ENCODE measurements at regions not wholly inside any gene's neighbourhood (a gene's known extent, or its start where the extent isn't known, plus 50 kb on each side); places are given as distances from the start of the nearest gene placed in this dataset.

DNA sequence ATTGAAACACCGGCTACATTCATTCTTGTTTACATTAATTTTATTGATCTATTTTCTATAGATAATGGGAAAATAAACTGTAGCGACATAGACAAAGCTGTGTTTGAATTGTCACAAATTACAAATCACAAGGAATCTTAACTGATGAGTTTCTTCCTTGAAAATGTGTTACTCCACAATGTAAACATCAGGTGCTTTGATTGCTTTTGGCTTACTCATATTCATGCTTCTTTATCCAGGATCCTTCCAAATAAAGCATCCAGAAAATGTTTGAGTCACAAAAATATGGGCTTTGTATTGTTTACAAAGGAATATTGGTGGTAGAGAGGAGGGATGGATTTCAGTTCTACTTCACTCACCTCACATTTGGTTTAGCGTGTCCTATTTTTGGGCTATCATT lies 64.0 kb downstream of the BMP2 start:
- DNase-seq: no peak

DNA sequence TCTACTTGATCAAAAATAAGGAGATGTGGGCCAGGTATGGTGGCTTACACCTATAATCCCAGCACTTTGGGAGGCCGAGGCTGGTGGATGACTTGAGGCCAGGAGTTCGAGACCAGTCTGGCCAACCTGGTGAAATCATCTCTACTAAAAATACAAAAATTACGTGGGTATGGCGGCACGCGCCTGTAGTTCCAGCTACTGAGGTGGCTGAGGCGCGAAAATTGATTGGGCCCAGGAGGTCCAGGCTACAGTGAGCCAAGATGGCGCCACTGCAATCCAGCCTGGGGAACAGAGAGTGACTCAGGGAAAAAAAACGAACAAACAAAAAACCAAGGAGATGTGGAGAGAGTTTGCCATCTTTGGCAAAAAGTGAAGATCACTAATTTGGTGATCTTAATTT lies 65.3 kb downstream of the BMP2 start:
- no peak for DNase-seq

DNA sequence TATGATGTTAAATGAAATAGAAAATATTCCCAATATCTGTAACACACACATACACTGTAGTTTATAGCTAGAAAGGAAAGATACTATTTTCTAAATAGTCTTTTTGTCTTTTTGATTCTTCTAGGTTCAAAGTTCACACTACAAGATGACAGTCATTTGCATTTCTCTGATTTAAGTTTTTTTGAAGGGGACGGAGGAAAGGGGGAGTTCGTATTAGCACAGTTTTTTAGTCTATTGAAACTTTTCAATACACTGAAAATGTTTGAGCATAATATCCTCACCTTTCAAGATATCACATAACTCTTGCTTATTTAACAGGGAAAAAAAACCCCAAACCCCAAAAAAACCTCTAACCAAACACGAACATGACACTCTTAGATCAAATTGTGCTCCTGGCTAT lies 68.1 kb downstream of the BMP2 start:
- DNase-seq: no peak

DNA sequence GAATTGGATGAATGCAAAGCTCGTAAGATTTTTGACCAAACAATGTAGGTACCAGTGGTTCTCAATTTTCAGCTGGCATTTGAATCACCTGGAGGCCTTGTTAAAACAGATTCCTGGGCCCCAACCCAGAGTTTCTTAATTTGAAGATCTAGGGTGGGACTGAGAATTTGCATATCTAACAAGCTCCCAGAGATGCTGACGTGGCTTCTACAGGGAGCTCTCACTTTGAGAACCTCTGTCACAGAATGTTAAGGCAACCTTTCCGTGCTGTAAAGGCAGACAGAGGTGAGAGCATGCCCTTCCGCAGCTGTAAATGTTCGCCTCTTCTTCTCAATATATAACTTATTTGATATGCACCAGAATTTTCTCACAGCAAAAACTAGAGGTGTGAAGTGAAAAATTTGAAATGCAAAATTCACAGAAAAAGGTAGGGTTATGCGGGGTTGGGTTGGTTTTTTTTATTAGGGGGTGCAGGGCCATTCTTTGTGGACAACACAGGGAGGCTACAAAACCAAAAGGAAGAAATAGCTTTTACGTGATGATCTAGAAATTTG lies 69.4 kb downstream of the BMP2 start:
- no peak for DNase-seq

DNA sequence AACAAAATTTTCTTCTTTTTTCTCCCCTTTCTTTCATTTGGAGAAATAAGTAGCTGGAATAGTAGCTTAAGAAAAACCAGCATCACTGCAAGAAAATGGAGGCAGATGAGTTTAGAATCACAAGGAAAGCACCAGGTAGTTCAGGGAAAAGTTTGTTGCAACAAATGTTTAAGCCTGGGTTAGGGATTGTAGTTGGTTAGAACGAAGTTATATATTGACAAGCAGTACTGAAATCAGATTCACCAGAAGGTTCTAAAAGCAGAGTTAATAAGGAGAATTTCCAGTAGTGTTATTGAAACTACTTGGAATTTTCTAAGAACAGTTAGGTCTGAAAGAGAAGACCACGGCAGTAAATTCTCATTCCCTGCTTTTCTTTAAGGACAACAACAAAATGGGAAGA lies 70.2 kb downstream of the BMP2 start:
- no peak for DNase-seq

DNA sequence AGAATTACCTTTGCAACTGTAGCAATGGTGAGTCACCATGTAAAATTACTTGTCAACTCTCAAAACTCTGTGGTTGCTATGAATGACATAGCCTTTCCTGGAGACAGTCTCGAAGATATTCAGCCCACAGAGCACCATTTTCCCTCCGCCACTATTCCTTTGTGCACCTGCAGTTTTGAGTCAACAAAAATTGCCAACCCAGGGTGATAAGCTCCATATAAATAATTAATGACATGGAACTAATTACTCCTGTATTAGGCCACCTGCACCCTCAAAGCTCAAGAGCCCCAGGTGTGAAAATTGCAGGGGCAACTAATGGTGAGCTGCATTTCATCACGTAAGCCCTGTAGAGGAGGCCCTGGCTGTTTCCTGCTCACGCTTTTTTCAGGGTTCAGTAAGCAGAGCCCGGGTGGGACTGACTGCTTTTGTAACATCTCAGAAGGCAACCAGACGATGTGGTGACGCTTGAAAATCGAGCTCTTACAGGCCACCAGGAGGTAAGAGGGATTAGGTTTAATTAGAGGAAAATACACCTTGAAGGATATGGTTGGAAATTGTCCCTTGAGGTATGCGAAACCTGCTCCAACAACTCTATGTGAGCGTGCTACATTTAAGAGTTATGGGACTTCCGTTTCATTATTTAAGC lies 70.8 kb downstream of the BMP2 start:
- DNase-seq: no peak

DNA sequence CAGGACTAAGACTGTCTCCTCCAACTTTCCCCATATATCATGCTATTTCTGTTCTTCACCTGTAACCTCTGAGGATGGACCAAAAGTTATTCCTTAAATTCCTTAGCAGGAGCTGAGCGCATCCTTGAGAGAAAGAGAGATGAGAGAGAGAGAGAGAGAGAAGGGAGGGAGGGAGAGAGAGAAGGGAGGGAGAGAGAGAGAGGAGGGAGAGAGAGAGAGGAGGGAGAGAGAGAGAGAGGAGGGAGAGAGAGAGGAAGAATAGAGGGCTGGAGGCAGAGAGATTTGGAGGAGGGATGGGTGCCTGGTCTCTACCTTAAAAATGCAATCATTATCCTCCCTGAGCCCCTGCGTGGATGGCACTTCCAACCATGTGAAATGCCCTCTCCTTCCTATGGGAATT lies 73.6 kb downstream of the BMP2 start:
- DNase-seq: no peak

DNA sequence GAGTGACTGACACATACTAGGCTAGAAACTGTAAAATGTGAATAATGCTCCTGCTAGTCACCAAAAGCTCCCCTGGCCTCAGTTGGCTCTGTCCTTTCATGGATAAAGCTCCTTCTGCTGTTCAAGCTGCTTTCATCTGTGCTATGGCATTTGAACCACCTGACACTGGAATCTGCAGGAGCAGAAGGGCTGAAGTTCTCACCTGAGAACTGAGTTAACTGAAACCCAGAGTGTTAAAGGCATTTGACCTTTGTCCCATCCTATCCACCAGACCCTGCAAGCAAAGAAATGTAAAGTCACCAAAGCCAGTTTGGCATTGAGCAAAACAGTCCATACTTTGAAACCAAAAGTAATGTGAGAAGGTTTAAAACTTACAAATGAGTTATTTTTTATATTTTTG lies 77.7 kb downstream of the BMP2 start:
- DNase-seq: no peak

DNA sequence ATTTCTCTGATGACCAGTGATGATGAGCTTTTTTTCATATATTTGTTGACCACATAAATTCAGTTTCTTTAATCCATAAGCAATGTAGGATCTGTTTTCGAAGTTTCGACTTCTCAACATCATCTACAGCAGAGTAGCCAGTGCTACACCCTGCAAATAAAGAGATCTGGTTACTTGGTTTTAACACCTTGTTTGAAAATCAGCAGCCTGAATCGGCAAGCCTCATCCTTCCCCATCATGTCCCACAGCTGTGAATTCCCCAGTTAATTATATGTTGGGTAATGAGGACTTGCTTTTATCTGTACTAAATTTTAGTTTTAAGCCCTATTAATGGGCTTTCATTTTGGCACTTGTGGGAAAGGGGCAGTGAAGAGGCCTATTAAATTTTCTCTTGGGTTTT lies 80.6 kb downstream of the BMP2 start:
- DNase-seq: no peak

DNA sequence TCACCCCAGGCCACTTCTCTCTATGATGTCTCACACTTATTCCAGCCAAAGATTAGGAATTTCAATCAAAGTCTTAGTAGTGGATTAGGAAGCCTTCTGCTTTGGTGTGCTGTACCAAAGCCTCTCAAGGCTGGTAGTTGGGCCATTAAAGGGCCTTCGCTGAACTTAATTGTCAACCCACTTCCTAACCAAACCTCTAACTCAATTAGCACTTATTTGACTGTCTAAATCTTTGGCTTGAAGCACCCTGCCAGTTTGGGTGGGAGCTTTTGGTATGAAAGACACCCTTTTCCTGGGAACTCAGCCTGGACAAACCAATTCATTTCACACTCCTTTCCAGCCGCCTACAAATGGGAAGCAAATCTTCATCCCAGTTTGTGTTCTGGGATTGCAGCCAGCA lies 81.5 kb downstream of the BMP2 start:
- DNase-seq: no peak

DNA sequence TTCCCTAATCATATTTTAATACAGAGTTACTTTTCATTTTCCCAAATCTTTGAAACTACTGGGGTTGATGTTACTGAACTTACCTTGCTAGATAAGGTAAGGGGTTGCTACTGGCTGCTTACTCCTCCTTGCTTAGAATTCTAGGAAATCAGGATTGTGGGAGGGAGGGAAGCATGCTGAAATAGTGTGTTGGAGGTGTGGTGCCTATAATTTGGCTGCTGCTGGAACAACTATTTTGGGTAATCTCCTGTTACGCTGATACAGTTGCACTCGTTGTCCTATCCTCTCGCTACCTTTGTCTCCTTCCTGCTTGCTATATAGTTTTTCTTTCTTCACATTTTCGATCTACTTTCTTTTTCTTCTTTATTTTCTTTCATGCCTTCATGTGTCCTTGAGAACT lies 83.7 kb downstream of the BMP2 start:
- DNase-seq: no peak

DNA sequence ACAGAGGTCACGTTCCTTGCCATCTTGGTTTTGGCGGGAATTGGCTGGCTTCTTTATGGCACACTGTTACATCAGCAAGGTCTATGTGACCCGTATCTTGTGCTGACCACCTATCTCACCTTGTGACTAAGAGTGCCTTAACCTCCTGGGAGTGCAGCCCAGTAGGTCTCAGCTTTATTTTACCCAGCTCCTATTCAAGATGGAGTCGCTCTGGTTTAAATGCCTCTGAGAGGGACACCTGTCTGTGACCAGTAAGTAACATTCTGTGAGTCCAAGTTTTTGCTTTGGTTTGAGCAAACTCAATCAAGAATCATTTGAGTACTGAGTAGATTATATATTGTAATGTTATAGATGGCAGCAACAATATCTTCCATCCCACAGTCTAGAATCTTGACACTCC lies 85.0 kb downstream of the BMP2 start:
- DNase-seq: no peak

DNA sequence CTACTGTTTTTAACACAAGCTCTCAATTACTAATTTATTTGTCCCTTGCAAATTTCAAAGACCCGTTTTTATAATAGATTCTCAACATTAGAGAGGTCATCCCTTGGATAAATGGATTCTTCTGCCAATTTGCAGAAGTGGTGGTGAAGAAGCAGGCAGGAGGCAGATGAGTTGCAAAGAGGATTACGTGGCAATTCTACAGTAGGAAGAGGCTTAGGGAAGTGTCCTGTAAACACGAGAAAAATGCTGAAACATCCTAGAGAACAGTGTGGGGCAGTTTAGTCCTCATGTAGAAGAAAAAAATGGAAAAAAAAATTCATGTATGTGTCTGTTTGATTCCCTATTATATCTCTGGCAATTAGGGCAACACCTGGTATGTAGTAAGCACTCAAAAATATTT lies 87.6 kb downstream of the BMP2 start:
- DNase-seq: peak; percentile 59

DNA sequence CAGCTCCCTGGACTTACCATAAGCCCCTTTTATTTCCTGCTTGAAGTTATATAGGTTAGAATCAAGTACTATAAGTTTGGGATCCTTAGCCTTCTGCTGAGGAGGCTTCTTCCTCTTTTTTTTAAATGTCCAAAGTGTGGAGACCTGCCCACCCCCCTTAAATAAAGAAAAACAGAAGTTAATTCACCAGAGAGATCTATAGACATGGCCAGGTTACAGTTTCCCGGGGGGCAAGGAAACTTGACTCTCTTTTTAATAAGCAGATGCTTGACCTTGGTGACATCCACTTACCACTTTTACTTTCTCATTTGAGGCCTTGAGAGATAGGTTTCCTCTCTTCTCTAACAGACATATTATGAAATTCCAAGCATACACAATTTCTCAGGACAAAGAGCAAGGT lies 88.3 kb downstream of the BMP2 start:
- DNase-seq: no peak

DNA sequence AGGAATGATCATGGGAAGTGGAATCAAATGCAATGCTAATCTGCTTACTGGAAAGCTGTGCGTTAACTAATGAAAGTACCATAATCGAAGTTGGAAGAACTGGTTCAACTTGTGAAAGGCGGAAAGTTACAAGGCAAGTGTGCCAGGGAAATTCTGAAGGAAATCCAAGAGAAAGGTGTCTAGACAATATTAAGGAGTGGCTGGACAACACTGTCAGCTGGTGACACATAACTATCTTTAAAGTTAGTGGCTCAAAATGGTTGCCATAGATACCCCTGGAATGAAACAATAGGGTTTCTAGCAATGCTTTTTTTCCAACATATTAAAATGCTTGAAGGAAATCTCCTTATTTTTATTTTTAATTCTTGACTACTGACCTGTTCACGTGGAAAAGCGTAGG lies 90.4 kb downstream of the BMP2 start:
- no peak for DNase-seq

DNA sequence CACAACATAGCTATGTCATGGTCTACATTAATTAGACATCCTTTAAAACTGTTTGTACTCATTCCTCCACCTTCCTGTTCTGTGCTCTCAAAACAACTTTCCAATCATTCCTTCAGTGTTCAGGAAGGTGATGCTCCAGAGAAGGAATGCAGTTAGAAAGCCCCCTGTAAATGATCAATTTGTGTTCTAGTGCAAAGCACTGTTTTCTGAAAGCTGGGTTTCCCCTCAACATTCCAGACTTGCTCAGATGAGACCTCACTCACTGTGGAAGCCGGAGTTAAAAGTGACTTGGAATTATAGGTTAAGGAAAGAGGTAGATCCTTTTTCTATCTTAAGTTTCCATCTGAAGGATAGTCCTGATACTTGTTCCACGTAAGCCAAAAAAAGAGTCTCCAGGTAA lies 95.9 kb downstream of the BMP2 start:
- DNase-seq: no peak

DNA sequence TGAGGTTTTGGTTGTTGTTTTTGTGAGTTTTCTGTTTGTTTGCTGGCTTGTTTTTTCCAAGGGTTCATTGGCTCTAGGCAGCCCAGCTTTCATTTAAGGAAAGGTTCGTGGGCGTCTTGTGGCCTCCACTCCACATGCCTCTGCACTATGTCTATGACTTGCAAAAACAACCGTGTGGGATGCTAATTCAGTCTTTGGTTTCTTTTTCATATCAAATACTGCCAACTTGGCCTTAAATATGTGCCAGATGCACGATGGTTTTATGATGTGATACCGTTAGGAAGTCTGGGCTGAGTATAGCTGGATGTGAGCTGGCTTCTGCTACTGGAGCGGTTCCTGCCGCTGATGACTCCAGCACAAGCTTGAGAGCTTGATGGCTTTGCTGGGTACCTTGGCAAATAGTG lies 96.3 kb downstream of the BMP2 start:
- peak in 1 of 2 donors; percentile 7 for DNase-seq

DNA sequence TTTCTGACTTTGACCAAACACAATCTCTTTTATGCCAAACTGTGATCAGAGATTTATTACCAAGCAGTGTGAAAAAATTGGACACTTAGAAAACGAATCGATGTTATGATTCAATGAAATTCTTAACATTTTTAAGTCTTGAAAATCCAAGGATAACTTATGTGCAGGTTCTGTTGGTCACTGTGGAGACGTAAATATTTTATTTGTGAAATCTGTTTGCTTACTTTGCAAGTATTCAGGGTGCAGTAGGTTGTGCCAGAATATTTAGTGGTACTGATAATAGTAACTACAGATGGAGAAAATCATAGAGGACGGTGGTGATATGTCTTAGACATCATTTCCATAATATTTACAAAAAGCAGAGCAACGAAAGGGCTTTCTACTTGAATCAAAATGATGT lies 97.3 kb downstream of the BMP2 start:
- no peak for DNase-seq

DNA sequence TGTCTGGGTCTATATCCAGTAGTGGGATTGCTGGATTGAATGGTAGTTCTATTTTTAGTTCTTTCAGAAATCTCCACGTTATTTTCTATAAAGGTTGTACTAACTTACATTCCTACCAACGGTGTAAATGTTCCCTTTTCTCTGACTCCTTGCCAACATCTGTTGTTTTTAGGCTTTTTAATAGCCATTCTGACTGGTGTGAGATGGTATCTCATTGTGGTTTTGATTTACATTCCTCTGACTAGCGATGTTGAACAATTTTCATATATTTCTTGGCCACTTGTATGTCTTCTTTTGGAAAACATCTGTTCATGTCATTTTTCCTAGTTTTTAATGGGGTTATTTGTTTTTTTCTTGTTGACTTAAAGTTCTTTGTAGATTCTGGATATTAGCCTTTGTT lies 99.3 kb downstream of the BMP2 start:
- no peak for DNase-seq

DNA sequence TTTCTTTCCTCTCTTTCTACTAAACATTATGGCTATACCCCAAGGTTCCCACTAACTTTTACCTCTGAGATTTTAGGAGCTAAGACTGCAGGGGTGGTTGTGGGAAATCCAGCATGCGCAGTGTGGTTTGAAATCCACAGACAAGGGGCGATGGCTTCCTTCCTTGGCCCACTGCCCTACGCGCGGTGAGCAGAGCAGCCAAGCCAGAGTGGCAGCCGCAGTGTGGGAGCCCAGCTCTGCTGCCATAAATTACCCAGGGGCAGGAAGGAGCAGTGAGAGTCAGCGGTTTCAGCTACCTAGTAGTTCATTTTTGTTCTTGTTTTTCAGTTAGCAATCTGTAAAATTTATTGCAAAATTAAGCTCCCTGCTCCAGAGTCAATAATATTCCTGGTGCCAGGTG lies 101.4 kb downstream of the BMP2 start:
- DNase-seq: no peak

DNA sequence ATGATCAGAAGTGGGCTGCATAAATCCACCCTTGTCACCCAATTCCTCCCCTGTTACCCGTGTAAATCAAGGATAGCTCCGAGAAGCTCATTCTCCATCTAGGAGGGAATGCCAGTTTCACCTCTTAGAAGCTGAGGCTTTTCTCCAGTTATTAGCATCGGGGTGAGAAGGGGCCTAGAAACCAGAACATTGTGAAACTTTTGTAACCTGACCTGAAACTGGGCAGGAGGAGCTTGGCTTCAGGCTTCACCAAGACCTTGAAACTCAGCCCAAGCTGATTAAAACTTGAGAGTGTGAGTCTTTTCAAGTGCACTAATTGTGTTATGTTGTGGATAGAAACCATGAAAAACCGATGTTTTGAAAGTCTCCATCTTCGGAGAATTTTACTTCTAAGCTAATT lies 103.1 kb downstream of the BMP2 start:
- no peak for DNase-seq

DNA sequence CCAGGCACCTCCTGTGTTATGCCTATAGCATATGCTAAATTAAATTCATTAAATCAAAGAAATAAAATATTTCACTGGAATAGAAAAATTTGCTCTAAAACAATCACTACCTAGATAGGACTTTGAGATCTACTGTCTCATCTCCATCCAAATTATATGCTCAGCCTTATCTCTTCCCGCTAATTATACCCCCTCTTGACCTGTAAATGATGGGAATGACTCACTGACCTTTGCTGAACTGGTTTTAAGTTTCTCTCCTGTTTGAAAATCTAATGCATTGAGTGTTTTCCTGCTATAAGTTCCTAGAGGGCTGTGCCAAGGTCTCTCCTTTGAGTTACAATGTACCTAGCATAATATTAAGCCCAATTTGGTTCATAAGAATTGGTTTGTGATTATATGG lies 110.1 kb downstream of the BMP2 start:
- DNase-seq: no peak

DNA sequence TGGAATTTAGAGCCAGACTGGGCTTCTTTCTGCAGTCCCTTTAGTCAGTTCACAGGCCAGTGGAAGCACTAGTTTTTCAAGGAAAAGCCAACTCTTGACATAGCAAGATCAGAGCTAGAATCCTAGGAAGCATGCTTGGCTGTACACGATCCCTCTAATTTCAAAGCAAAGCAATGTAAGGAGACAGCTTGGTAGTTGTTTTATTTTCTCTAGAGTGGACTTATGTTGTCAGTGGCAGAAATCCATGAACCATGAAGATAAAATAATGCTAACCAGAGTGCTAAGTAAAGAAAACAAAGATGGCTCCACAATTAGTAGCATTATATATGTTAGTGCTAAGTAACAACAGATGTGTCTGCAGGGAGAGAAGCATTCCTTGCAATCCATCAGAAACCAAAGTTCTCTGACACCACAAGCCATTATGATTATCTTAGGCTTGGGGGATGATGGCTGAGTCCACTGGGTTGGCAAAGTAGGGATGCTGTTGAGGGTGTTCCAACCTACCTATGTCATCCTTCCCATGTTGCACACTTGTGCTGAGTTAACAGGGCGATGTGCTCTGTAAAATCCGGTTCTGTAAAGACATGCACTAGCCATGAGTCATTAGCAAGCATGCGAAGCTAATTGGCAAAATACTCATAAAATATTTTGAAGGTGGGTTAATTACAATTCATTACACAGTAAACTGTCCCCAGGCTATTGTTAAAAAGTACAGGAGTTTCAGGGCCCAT lies 115.2 kb downstream of the BMP2 start:
- no peak for DNase-seq

DNA sequence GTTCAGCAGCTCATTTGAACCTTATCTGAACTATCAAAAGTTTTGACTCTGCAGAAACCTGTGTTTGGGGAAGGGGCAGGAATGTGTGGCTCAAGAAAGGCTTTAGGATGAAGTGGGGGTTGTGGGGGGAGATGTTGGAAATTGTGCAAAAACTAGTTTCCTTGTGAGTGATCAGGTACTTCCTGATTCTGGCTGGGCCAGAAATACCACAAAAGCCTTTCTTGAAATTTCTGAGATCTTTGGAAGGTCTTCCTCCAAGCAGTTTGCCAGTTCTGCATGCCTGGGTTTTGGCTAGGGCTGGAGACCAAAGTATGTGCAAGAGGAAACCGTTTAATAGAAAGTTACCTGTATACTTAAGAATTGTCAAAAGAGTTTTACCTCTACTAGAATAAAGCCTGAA lies 116.6 kb downstream of the BMP2 start:
- peak; percentile 2 to 19 for DNase-seq

Data from inflammatory macrophage (primary cell).